AG04450 (cell line): ENCODE measurements at regions not wholly inside any gene's neighbourhood (a gene's known extent, or its start where the extent isn't known, plus 50 kb on each side); places are given as distances from the start of the nearest gene placed in this dataset.

ENCODE experiments used
- CTCF ChIA-PET: fragments of 300-600, 350-600 bp; formaldehyde crosslinking; extraction: SDS; loops from one replicate; lab custom pipeline; 2022; ENCODE audit warnings: antibody characterized with exemption, inconsistent platforms; lab: Charles Lee
- POLR2A ChIA-PET: fragments of 350-600 bp; formaldehyde crosslinking; extraction: SDS; loops from one replicate; lab custom pipeline; 2021; ENCODE audit warnings: antibody characterized with exemption, inconsistent platforms; lab: Yijun Ruan, JAX
- DNase-seq: peaks from one replicate; pipeline ENCODE4 v3.0.0-alpha.2; 2011; ENCODE audit warnings: low read depth, low spot score
- H3K27ac ChIP-seq: one replicate; pipeline ENCODE4 v1.5.1; 2012; ENCODE audit warnings: low read depth, low read length, control low read depth
- H3K27me3 ChIP-seq: one replicate; pipeline ENCODE4 v1.6.0; 2012; ENCODE audit warnings: low read length; ENCODE audit not compliant: control insufficient read depth, insufficient read depth
- H3K4me3 ChIP-seq: 2 replicates; pipeline ENCODE4 v1.5.1; 2011; ENCODE audit warnings: mild to moderate bottlenecking, low read depth, low read length, control low read depth
- H3K9me3 ChIP-seq: 2 replicates; pipeline ENCODE4 v1.5.1; 2012; ENCODE audit warnings: low read length; ENCODE audit not compliant: control insufficient read depth, insufficient read depth
- TF ChIP-seq, protein P1 (sequence below): IDR thresholded peaks from 2 replicates; pipeline ENCODE4 v1.5.1; 2011; ENCODE audit warnings: low read depth, low read length, control low read depth, inconsistent platforms

DNA sequence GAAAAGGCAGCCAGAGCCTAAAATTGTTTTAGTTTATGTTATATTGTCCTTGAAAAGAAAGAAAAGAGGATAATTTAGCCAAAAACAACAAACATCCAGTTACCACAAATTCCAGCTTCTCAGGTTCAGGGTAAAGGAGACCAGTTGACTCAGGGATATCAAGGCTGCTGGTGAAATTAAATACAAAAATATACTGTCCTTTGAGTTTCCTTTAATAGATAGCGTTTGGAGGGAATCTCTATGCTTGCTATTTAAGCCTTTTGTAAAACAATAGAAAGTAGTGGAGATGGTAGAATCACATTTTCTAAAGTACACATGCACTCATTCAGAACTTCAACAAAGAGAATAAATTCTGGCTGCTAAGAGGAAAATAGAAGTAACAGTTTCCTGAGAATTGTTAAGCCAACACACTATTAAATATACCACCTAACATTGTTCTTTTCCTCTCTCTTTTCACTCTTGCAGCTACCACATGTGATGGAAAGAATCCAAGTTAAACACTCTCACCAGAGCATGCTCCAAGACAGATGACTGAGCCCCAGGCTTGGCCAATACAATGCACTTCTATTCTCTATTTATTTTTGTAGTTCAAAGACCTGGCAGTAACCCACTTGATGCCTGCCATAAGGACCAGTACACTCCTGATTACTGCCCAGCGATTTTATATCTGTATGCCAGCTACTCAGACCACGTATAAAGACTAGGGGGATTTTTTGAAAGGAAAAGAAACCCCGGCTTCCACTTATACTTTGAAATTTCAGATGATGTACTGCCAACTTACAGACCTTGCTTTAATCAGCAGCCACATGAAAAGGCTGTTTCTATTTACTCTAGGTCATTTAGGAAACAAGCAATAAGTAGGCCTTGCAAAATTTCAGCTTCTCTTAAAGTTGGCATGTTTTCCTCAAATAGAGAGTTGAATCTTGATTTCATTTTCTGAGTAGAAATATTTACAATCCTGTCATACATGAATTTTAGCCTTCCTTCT lies 756.9 kb downstream of the FAT4 start:
- peak; percentile 42 for DNase-seq
- no peak overlapping the region; the same call in 1 of the 2 replicates for H3K4me3 ChIP-seq
- no peaks in the 10 kb centered on the region for H3K9me3 ChIP-seq
- POLR2A ChIA-PET, result no interaction called here
- TF ChIP-seq, protein P1, sequence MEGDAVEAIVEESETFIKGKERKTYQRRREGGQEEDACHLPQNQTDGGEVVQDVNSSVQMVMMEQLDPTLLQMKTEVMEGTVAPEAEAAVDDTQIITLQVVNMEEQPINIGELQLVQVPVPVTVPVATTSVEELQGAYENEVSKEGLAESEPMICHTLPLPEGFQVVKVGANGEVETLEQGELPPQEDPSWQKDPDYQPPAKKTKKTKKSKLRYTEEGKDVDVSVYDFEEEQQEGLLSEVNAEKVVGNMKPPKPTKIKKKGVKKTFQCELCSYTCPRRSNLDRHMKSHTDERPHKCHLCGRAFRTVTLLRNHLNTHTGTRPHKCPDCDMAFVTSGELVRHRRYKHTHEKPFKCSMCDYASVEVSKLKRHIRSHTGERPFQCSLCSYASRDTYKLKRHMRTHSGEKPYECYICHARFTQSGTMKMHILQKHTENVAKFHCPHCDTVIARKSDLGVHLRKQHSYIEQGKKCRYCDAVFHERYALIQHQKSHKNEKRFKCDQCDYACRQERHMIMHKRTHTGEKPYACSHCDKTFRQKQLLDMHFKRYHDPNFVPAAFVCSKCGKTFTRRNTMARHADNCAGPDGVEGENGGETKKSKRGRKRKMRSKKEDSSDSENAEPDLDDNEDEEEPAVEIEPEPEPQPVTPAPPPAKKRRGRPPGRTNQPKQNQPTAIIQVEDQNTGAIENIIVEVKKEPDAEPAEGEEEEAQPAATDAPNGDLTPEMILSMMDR, result no peak
- CTCF ChIA-PET, result no interaction called here
- no peak overlapping the region for H3K27ac ChIP-seq
- H3K27me3 ChIP-seq, result no peaks in the 10 kb centered on the region

GRCh38 chr4:126081336-126081735 lies 766.6 kb downstream of the FAT4 start:
- no peak overlapping the region for H3K27ac ChIP-seq
- no peaks in the 10 kb centered on the region for H3K27me3 ChIP-seq
- ChIA-PET CTCF (no interaction called here), POLR2A (no interaction called here)
- TF ChIP-seq, protein P1, result no peak
- no peak for DNase-seq
- no peaks in the 10 kb centered on the region for H3K9me3 ChIP-seq
- no peak overlapping the region for H3K4me3 ChIP-seq

GRCh38 chr4:126086041-126086440 lies 771.3 kb downstream of the FAT4 start:
- TF ChIP-seq, protein P1, result no peak
- DNase-seq, result no peak
- no peak overlapping the region for H3K27ac ChIP-seq
- H3K27me3 ChIP-seq, result no peaks in the 10 kb centered on the region
- ChIA-PET CTCF (no interaction called here), POLR2A (no interaction called here)
- H3K4me3 ChIP-seq, result no peak overlapping the region
- H3K9me3 ChIP-seq, result no peaks in the 10 kb centered on the region

DNA sequence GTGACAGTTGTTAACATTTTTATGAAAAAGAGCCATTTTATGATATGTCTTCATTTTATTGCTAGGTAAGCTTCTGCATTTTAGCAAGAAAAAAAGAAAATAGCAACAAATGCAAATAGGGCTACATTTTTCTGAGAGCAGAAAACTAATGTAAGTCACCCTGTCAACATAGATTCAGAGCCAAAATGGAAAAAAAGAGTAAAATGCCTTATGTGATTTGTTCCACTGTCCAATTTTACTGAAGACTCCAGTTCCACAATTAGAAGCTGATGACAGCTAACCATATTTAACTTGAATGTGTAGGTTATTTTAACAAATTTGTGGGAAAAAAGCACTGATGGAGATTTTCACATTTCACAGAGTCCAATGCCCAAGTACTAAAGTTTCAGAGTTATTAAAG lies 772.3 kb downstream of the FAT4 start:
- no peak overlapping the region for H3K4me3 ChIP-seq
- ChIA-PET CTCF (no interaction called here), POLR2A (no interaction called here)
- H3K27ac ChIP-seq, result no peak overlapping the region
- TF ChIP-seq, protein P1, result no peak
- H3K9me3 ChIP-seq, result no peaks in the 10 kb centered on the region
- no peaks in the 10 kb centered on the region for H3K27me3 ChIP-seq
- no peak for DNase-seq

GRCh38 chr4:126097155-126097799 lies 782.5 kb downstream of the FAT4 start:
- no peaks in the 10 kb centered on the region for H3K27me3 ChIP-seq

More at GRCh38 chr4:126097155-126097799, 782.5 kb downstream of the FAT4 start:
- ChIA-PET CTCF (interaction anchor here (1.0 kb wide), 1 partner anchor 295 kb away, joined by 3 read pairs; no protein-coding TSS in a partner anchor), POLR2A (no interaction called here)
- DNase-seq, result no peak
- Histone ChIP-seq H3K4me3 (no peak overlapping the region), H3K27ac (no peak overlapping the region), H3K9me3 (no peaks in the 10 kb centered on the region)
- TF ChIP-seq, protein P1, result no peak
